GM12891 (cell line): ENCODE measurements at regions not wholly inside any gene's neighbourhood (a gene's known extent, or its start where the extent isn't known, plus 50 kb on each side); places are given as distances from the start of the nearest gene placed in this dataset.
A peak's percentile ranks its signal among the peaks of the same experiment; 100 is the strongest.

ENCODE experiments used
- DNase-seq: peaks from one replicate; pipeline ENCODE4 v3.0.0; 2011; ENCODE audit warnings: low spot score; ENCODE audit not compliant: insufficient read length
- FAIRE-seq: peaks from 2 replicates; lab custom pipeline; 2011; peaks lifted over from hg19 to GRCh38; lab: Jason Lieb, UNC
- PAX5 ChIP-seq: IDR thresholded peaks from 2 replicates; pipeline ENCODE4 v1.6.1; 2011; ENCODE audit warnings: low read length, moderate library complexity, mild to moderate bottlenecking; ENCODE audit not compliant: insufficient read depth, severe bottlenecking
- POLR2A ChIP-seq: IDR thresholded peaks from 2 replicates; pipeline ENCODE4 v1.6.1; 2011; ENCODE audit warnings: low read depth, low read length, control low read depth
- POLR2AphosphoS5 ChIP-seq: IDR thresholded peaks from 2 replicates; pipeline ENCODE4 v1.6.1; 2011; ENCODE audit warnings: low read depth, low read length, control low read depth
- POU2F2 ChIP-seq: IDR thresholded peaks from 2 replicates; pipeline ENCODE4 v1.6.1; 2011; ENCODE audit warnings: low read depth, mild to moderate bottlenecking, control low read depth, low read length, moderate library complexity
- SPI1 ChIP-seq: IDR thresholded peaks from 2 replicates; pipeline ENCODE4 v1.6.1; 2011; ENCODE audit warnings: low read depth, low read length, control low read depth
- TAF1 ChIP-seq: IDR thresholded peaks from 2 replicates; pipeline ENCODE4 v1.6.1; 2011; ENCODE audit warnings: low read depth, low read length, control low read depth

- FAIRE-seq (no peak), DNase-seq (no peak)
- no peak for TF ChIP-seq TAF1
- no peak for TF ChIP-seq SPI1
- TF ChIP-seq POLR2AphosphoS5, result no peak
- no peak for TF ChIP-seq PAX5
- no peak for TF ChIP-seq POLR2A
- TF ChIP-seq POU2F2, result no peak
These were observed 54.0 kb upstream of the SLC30A5 start for GRCh38 chr5:69039829-69040228.

- FAIRE-seq (no peak), DNase-seq (no peak)
- no peak for TF ChIP-seq SPI1
- TF ChIP-seq POLR2AphosphoS5, result peak; percentile 60; the same call in 1 of the 2 replicates
- TF ChIP-seq PAX5, result no peak
- TF ChIP-seq TAF1, result no peak
- TF ChIP-seq POLR2A, result peak; percentile 63
These were observed 51.3 kb upstream of the SLC30A5 start for GRCh38 chr5:69042500-69042899.

- FAIRE-seq, result peak; percentile 86
- peak; percentile 28 for DNase-seq
- TF ChIP-seq POLR2A (0 out of 2 replicates have a peak, but pooled peaks have one; percentile 14), SPI1 (no peak)
These were observed 50.7 kb upstream of the SLC30A5 start for GRCh38 chr5:69042915-69043654.

- FAIRE-seq (no peak), DNase-seq (no peak)
- TF ChIP-seq SPI1, result no peak
- TF ChIP-seq POU2F2, result no peak
- TF ChIP-seq POLR2A, result no peak
- TF ChIP-seq PAX5, result no peak
- TF ChIP-seq TAF1, result no peak
- no peak for TF ChIP-seq POLR2AphosphoS5
These were observed 50.2 kb upstream of the SLC30A5 start for GRCh38 chr5:69043655-69043996.
